C4-2B (cell line): ENCODE measurements at regions not wholly inside any gene's neighbourhood (a gene's known extent, or its start where the extent isn't known, plus 50 kb on each side); places are given as distances from the start of the nearest gene placed in this dataset.

Source experiments
- ZFX ChIP-seq: fragments of 450-650 bp; IDR thresholded peaks from 2 replicates; pipeline ENCODE4 v1.6.1; 2017
- TF ChIP-seq, protein P1 (sequence below): fragments of 450-650 bp; conservative IDR thresholded peaks from 2 replicates; pipeline ENCODE4 v1.5.1; 2017; ENCODE audit warnings: mild to moderate bottlenecking

- TF ChIP-seq, protein P1, sequence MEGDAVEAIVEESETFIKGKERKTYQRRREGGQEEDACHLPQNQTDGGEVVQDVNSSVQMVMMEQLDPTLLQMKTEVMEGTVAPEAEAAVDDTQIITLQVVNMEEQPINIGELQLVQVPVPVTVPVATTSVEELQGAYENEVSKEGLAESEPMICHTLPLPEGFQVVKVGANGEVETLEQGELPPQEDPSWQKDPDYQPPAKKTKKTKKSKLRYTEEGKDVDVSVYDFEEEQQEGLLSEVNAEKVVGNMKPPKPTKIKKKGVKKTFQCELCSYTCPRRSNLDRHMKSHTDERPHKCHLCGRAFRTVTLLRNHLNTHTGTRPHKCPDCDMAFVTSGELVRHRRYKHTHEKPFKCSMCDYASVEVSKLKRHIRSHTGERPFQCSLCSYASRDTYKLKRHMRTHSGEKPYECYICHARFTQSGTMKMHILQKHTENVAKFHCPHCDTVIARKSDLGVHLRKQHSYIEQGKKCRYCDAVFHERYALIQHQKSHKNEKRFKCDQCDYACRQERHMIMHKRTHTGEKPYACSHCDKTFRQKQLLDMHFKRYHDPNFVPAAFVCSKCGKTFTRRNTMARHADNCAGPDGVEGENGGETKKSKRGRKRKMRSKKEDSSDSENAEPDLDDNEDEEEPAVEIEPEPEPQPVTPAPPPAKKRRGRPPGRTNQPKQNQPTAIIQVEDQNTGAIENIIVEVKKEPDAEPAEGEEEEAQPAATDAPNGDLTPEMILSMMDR, result no peak
- TF ChIP-seq ZFX, result no peak
Measured at GRCh38 chr19:27775395-27775794, 1437.6 kb downstream of the UQCRFS1 start.
